SU-DHL-6 (cell line): ENCODE measurements at regions not wholly inside any gene's neighbourhood (a gene's known extent, or its start where the extent isn't known, plus 50 kb on each side); places are given as distances from the start of the nearest gene placed in this dataset.
A peak's percentile ranks its signal among the peaks of the same experiment; 100 is the strongest.

Experiments
- H2AFZ ChIP-seq: fragments of 200-600 bp; sonication (generic); 2 replicates; pipeline ENCODE4 v1.6.1; 2014; ENCODE audit warnings: low read depth, mild to moderate bottlenecking, moderate library complexity, mixed read lengths, antibody characterized with exemption, low read length; ENCODE audit not compliant: severe bottlenecking
- H3F3A ChIP-seq: fragments of 200-600 bp; shearing (Covaris generic); 2 replicates; pipeline ENCODE4 v1.6.0; 2016; ENCODE audit warnings: antibody characterized with exemption, mild to moderate bottlenecking; ENCODE audit not compliant: insufficient read depth
- H3K27ac ChIP-seq: fragments of 200-600 bp; sonication (generic); 2 replicates; pipeline ENCODE4 v1.5.1; 2016; ENCODE audit warnings: low read depth, mild to moderate bottlenecking, low read length, moderate library complexity, mixed read lengths
- H3K27me3 ChIP-seq: fragments of 200-600 bp; sonication (generic), shearing (Covaris generic); 2 replicates; pipeline ENCODE4 v1.6.0; 2014; ENCODE audit warnings: mild to moderate bottlenecking, low read length
- H3K36me3 ChIP-seq: fragments of 200-600 bp; sonication (generic); 2 replicates; pipeline ENCODE4 v1.6.1; 2014; ENCODE audit warnings: mild to moderate bottlenecking, low read length, mixed read lengths
- H3K4me2 ChIP-seq: fragments of 300-600, 200-600 bp; shearing (Covaris generic), sonication (generic); 2 replicates; pipeline ENCODE4 v1.6.0; 2014; ENCODE audit warnings: low read length, low read depth, mild to moderate bottlenecking; ENCODE audit not compliant: poor library complexity, severe bottlenecking
- H3K4me3 ChIP-seq: fragments of 200-600 bp; sonication (generic); 2 replicates; pipeline ENCODE4 v1.5.1; 2014; ENCODE audit warnings: antibody characterized with exemption, low read length, mild to moderate bottlenecking, mixed read lengths; ENCODE audit not compliant: insufficient read depth, poor library complexity, severe bottlenecking
- H3K79me2 ChIP-seq: fragments of 200-600 bp; sonication (generic); 2 replicates; pipeline ENCODE4 v1.6.1; 2014; ENCODE audit warnings: mild to moderate bottlenecking, low read length, moderate library complexity; ENCODE audit not compliant: insufficient read depth
- H3K9ac ChIP-seq: fragments of 200-600 bp; sonication (generic); 2 replicates; pipeline ENCODE4 v1.7.0; 2014; ENCODE audit warnings: mild to moderate bottlenecking, low read length
- H3K9me2 ChIP-seq: fragments of 200-600 bp; sonication (generic); replicated peaks from 2 replicates; pipeline ENCODE4 v1.6.1; 2014; ENCODE audit warnings: low read length; ENCODE audit not compliant: insufficient read depth
- H3K9me3 ChIP-seq: fragments of 200-600 bp; sonication (generic); 2 replicates; pipeline ENCODE4 v1.6.1; 2014; ENCODE audit warnings: low read length, mixed read lengths; ENCODE audit not compliant: insufficient read depth
- H4K20me1 ChIP-seq: fragments of 200-600 bp; sonication (generic); 2 replicates; pipeline ENCODE4 v1.6.1; 2014; ENCODE audit warnings: low read depth, mild to moderate bottlenecking, antibody characterized with exemption, low read length, moderate library complexity, mixed read lengths
- CTCF ChIP-seq: fragments of 200-600 bp; sonication (generic); IDR thresholded peaks from one replicate; pipeline ENCODE4 v1.5.1; 2017; ENCODE audit warnings: antibody characterized with exemption, mild to moderate bottlenecking, low read length, moderate library complexity; ENCODE audit not compliant: insufficient read depth, poor library complexity, severe bottlenecking
- EZH2phosphoT487 ChIP-seq: fragments of 200-600 bp; sonication (generic), shearing (Covaris generic); conservative IDR thresholded peaks from 2 replicates; pipeline ENCODE4 v1.6.1; 2018; ENCODE audit warnings: mild to moderate bottlenecking, antibody characterized with exemption, low read length, moderate library complexity, mixed read lengths

DNA sequence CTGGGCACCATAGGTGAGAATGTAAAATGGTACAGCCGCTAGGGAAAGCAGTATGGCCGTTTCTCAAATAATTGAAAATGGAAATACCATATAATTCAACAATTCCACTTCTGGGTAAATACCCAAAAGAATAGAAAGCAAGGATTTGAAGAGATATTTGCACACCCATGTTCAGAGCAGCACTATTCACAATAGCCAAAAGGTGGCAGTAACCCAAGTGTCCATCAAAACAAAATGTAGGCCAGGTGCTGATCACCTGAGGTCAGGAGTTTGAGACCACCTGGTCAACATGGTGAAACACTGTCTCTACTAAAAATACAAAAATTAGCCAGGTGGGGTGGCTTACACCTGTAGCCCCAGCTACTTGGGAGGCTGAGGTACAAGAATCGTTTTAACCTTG, 62.1 kb downstream of the OLIG1 start:
- Histone ChIP-seq H3K4me3 (no peak overlapping the region), H3K9me3 (no peaks in the 10 kb centered on the region), H4K20me1 (no peaks in the 10 kb centered on the region), H3F3A (no peaks in the 10 kb centered on the region), H3K4me2 (no peak overlapping the region), H3K9ac (no peak overlapping the region), H3K79me2 (no peaks in the 10 kb centered on the region), H3K36me3 (no peaks in the 10 kb centered on the region), H3K27me3 (no peaks in the 10 kb centered on the region), H2AFZ (no peak overlapping the region), H3K9me2 (no peaks in the 10 kb centered on the region), H3K27ac (no peak overlapping the region)
- TF ChIP-seq CTCF, result peak; percentile 15
- no peak for TF ChIP-seq EZH2phosphoT487

GRCh38 chr21:33133892-33134291, 64.0 kb downstream of the OLIG1 start:
- Histone ChIP-seq H3K79me2 (no peaks in the 10 kb centered on the region), H3K36me3 (no peaks in the 10 kb centered on the region), H3K4me2 (no peak overlapping the region), H3K27me3 (no peaks in the 10 kb centered on the region), H2AFZ (no peak overlapping the region), H4K20me1 (no peaks in the 10 kb centered on the region), H3K27ac (no peak overlapping the region), H3K9me2 (no peaks in the 10 kb centered on the region), H3F3A (no peaks in the 10 kb centered on the region), H3K9me3 (no peaks in the 10 kb centered on the region), H3K9ac (no peak overlapping the region), H3K4me3 (no peak overlapping the region)
- TF ChIP-seq CTCF, result no peak
- no peak for TF ChIP-seq EZH2phosphoT487

DNA sequence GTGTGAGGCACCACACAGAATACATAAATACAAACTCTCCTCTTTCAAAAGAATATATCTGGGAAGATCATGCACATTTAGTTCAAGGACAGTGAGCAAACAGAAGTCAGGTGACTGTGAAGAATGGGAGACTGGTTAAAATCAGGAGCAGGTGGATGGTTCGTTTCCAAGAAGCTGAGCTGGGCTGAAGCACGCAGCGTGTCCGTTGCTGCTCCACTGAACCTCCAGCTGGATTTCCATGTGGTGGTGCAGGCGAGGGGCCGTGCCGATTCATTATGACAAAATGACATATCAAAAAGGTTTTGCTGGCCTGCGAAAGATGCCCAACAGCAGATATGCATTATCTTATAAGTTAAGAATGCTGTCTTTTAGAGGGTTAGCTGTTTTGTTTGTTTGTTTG, 66.0 kb downstream of the OLIG1 start:
- no peak overlapping the region for H3K4me2 ChIP-seq
- no peaks in the 10 kb centered on the region for H3K9me2 ChIP-seq
- TF ChIP-seq EZH2phosphoT487 (no peak), CTCF (no peak)
- no peak overlapping the region for H3K9ac ChIP-seq
- no peak overlapping the region for H3K4me3 ChIP-seq
- H3K79me2 ChIP-seq, result no peaks in the 10 kb centered on the region
- no peaks in the 10 kb centered on the region for H3F3A ChIP-seq
- H3K36me3 ChIP-seq, result no peaks in the 10 kb centered on the region
- H3K9me3 ChIP-seq, result no peaks in the 10 kb centered on the region
- H3K27ac ChIP-seq, result no peak overlapping the region
- no peaks in the 10 kb centered on the region for H3K27me3 ChIP-seq
- H2AFZ ChIP-seq, result no peak overlapping the region
- H4K20me1 ChIP-seq, result no peaks in the 10 kb centered on the region
